Inflammatory macrophage treated with lipopolysaccharide for 1 hour (primary cell): ENCODE measurements at regions not wholly inside any gene's neighbourhood (a gene's known extent, or its start where the extent isn't known, plus 50 kb on each side); places are given as distances from the start of the nearest gene placed in this dataset.

Experiments used
- DNase-seq, 2 donors: peaks; one replicate each; pipeline ENCODE4 v3.0.0-alpha.2; 2020 to 2022

DNA sequence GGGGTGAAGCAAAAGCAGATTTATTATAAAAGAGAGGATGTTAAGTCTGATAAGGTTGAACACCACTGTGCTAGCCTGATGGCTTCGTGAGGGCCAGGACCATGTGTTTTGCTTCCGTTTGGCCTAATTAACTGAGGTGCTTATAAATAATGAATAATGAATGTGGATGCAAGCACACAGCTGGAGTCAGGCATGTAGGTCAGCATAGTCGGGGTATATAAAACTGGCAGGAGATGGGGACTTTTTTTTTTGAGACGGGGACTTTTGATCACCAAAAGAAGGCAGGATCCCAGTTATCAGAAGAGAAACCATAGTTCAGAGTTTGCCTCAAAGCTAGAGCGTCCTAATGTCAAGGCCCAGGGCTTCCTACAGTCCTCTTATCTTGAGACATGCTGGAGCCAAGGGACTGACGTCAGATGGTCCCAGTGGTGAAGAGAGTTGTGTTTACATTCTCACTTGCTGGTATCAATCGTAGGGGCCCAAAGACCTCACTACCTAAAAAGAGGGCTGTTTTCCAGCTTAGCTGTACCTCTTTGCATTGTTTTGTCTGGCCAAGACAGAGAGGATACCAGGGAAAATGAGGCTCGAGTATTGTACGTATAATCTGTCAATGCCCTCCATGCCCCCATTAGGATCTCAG lies 50.4 kb downstream of the RTL9 start:
- no peak for DNase-seq

DNA sequence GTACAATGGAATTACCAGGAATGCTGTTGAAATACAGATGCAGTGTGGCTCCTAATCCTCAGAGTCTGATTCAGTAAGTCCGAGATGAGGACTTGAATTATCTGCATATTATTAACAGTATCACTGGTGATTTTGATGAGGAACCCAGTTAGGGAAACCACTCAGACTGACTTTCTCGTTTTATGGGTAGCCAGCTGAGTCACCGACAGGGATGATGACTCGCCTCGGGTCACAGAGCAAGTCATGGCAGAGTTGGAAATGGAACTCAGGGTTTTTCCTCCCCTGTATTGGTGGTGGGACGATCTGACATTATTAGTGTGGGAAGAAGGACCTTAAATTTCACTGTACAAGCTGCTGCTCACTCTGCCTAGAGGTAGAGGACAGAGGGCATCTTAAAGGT lies 51.3 kb downstream of the RTL9 start:
- peak; percentile 42 to 66 for DNase-seq

DNA sequence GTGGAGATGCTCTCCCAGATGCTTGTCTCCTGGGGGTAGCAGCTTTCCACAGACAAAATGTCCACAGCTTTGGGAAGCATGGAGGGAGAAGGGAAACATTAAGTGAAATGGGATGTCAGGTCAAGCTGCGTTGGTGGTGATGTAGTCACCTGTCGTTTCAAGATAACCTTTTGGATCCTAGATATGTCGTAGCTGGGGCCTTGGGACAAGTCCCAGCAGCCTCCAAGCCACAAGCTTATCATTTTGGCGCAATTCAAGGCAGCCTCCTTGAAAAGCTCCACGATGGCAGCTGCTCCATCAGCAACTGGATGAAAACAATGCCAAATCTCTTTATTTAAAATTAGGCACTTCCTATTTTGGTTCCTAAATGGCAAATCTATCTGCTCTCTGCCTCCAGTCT lies 52.0 kb downstream of the RTL9 start:
- DNase-seq: no peak

DNA sequence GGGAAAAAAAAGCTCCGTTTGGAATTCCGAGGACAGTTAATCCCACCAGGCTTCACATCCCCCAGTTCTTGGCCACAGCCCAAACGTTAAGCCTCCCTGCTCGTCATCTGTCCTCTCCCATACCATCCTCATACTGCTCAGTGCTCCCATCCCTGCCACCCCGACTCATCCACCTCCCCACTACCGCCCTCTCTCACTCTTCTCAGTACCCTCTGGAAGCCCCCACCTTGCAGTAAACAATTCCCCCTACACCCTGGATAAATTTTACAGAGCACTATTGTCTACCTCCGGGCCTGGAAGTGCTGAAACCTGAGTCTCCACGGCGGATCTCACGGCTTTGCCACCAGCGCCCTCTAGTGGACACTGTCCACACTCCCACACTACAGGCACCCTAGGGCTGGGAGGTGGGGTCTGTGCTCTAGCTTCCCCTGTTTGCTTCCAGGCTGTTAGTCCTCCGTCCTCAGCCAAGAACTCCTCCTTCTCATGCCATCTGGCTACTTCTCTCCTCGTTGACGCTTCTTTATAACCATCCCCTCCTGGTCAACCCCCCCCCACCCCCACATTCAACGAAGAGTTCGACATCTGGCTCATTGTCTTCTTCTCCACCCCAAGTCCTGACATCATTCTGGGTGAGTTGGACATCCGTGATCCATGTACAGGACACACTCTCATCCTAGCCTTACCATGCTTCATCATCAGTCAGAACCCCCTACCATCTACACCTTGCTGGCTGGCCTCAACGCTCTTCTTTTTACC lies 54.5 kb downstream of the RTL9 start:
- peak; percentile 31 to 66 for DNase-seq

DNA sequence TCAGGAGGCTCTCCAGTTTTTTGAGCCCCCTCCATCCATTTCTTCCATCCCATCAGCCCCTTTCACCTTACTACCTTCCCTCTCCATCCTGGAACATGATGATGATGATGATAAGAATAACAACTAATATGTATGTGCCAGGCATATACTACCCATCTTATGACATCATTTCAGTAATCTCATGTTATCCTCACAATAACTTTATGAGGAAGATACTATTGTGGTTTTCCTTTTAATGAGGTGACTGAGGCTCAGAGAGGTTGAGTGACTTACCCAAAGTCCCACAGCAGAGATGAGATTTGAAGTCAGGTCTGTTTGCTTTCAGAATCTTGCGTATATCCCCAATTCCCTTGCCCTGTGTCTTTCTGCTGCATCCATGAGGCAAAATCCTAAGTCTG lies 55.1 kb downstream of the RTL9 start:
- DNase-seq: no peak

DNA sequence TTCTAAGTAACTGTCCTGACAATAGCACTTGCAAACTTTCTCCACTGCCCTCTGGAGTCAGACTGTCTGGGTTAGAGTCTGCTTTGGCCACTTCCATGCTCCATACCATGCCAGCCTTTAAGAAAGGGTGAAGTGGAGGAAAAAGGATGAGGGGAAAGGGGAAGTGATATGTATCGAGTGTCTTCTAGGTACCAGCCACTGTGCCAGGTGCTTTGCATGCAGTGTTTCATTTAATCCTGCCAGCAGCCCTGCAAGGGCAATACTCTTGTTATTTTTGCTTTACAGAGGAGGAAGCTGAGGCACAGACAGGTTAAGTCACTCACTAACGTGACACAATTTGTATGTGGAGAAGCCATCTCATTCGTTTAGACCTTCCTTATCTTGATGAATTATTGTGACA lies 55.6 kb downstream of the RTL9 start:
- no peak for DNase-seq

DNA sequence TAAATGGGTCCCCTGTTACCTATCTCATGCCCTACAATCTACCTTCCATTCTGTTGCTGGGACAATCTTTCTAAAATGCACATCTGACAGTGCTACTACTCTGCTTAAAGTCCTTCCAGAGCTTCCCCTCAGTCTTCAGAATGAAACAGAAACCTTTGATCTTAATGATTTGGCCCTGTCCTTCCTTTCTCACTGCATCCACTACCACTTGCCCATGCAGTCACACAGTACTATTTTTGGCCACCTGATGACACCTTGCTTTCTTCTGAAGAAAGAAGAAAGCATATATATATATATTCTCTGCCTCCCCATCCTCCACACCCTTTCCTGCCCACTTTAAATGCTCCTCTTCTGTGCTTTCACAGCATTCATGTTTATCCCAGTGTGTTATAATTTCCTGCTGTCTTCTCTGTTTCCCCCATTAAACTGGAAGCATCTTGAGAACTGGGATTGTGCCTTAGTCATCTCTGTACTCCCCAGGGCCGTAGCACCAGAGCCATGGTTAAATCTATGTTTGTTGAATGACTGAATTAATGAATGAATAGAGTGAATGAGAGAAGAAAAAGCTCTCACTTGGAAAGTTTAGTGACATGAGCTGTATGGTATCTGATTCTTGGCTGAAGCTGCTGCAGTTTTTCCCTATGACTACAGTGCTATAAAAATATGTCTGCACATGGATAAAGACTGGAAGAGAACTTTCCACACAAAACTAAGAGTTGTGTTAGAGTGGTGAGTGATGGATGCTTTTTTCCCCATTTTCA lies 56.2 kb downstream of the RTL9 start:
- DNase-seq: no peak

DNA sequence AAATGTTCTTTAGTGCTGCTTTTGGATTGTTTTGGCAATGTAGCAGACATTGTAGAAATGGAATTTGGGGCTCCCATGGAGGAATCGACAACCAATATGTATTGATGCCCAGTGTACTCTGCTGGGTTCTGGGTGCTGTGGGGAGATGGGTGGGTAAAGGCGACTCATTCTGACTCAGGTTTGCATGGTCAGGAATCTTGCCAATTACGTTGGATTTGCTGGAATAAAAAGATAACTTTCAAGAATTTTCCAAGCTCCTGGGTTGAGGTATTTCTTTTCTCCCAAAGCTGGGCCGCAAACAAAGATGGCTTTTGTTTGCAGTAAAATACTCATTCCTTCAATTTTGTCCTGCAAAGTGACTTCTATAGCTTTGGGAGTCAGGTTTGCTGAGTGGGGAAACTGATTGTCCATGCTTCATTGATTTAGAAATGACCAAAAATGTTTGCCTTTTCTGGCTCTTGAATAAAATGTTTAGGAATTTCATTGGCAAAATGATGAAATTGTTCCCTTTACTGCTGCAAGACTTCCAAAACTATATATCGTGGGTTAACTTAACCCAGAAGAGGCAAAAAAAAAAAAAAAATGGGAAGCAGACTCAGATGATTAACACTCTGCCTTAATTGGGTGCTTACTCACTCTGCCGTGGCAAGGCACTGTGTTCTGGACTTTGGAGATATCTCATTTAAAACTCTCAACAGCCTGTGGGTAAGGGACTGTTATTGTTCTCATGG lies 57.0 kb downstream of the RTL9 start:
- DNase-seq: no peak

DNA sequence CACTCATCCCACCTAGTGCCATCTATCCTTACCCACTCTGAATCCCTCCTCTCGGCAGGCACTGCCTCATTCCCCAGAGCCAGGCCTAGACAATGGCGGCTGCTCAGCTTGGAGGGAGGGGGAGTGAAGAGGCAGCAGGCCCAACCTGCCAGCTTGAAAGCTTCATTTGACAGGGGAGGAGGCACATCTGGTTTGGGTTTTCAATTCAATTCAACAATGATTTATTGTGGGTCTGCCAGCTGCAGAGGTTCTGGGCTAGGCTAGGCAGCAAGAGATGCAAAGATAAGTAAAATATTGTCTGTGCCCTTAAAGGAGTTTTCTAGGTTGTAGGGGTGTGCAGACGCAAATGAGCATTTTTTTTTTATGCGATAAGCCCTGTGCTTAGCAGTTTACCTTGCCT lies 58.5 kb downstream of the RTL9 start:
- DNase-seq: no peak

DNA sequence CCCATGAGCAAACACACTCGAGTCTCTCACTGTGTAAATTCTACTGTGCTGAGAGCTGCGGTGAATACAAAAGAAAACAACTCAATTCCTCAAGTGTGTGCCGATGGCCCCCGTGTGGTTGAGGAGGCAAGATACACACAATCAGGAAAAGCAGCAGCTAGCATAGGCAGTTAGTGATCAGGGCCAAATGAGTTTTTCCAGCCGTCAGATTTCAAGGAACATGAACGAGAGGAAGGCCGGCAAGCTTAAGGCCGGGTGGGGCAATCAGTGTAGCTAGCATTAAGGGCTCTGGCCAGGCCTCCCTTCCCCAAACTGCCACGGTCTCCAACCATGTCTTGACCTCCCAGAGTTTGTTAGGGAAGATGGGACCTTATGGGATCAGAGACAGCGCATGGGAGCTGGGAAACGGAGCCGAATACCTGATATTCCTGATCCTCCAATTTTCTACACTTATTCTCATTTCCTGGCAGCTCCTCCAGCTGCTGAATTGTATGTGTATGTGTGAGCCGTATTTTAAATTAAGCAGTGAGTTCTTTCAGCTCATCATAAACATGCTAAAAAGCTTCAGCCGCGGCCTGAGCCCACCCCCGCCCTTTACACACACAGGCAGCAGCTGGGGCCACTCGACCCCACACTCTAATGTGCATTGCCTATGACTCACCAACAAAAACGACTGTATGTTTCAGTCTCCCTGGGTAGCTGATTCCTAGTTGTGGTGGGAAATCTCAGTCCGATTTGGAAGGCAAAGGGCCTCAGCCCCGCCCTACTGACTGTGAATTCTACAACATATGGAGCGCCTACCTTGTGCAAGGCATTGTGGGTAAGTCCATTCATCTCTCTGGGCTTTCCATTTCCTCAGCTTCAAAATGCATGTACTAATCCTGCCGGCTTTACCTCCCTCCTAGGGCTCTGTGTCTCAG lies 59.9 kb downstream of the RTL9 start:
- DNase-seq: no peak

DNA sequence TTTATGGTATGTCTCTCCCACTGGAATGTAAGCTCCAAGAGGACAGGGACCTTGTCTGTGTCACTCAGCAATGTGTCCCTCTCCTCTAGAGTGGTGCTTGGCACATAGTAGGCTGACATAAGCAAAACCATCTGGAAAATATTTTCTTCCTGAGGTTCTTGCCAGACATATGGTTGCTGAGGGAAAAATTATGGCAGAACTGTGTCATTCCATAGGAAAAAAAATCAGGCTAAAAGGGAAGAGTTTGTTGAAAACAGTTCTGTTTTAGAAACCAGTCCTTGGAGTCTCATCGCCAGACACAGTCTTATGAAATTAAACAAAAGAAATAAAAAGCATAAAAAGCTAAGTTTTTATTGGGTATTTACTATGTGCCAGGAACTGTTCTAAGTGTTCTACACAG lies 60.9 kb downstream of the RTL9 start:
- no peak for DNase-seq

DNA sequence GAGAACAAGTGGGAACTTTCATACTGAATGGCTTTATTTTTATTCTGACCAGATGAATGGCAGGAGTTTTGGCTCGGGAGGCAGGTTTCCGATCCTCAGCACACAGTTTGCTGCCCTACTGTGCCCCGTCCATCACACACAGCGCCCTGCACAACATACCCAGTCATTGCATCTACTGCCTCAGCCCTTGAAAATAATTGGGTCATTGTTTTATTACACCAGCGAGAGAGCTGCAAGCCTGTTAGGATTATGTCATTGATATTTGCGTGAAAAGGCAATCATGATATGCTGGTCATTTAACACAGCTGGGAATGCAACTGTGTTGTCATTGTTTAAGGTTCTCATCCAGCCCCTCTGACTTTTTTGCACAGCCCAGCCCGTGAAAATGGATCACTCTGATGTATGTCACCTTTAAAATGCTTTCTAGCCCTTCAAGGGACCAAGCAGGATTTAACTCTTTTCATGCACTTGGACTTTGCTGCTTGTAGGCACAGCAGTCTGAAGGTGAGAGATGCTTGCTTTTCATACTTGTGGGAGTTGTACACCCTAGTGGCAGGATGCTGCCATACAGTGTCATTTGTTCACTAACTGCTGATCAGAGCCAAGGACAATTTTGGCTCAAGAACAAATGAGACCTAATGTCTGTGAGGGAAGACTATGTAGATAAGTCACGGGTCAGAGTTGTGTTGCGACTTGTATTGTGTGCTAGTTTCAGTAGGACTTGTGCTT lies 62.3 kb downstream of the RTL9 start:
- no peak for DNase-seq

DNA sequence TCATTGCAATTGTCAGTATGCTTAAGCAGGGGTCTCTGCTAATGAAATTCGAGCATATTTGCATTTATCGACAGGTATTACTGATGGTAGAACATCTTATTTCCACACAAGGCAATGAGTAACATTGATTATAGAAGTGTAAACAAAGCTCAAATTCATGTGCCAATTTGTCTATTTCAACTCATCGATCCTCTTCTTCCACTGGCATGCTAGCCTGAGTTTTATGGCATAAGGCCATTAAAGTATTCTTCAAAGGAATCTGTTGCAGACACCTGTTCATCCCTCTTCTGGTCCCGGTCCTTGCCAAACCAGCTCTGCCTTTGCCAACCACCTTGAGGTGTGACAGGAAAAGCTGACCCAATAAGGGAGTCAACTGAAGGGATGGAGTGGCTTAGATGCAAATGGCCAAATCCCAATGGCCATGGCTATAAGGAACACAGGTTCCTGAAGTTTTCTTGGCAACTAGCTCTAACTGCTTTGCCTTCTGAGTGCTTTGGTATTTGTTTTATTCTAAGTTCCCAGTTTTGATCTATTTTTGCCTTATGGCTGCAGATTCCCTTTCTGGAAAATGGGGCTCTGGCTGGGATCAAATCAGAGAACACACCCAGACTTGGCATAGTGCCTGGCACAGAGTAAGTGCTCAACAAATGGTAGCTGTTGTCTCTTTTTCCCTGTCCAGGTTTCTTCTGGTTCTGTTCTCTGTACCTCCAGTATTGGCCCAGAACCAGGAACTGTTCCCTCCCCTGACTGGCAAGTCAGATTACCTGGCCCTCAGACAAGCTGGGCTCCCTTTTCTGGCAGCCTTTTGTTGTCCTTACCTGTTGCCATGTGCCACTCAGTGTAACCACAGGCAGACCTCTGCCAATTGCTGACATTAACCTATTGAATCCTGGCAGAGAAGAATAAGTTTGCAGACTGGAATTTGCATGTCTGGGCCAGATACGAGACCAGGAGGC lies 63.1 kb downstream of the RTL9 start:
- no peak for DNase-seq

DNA sequence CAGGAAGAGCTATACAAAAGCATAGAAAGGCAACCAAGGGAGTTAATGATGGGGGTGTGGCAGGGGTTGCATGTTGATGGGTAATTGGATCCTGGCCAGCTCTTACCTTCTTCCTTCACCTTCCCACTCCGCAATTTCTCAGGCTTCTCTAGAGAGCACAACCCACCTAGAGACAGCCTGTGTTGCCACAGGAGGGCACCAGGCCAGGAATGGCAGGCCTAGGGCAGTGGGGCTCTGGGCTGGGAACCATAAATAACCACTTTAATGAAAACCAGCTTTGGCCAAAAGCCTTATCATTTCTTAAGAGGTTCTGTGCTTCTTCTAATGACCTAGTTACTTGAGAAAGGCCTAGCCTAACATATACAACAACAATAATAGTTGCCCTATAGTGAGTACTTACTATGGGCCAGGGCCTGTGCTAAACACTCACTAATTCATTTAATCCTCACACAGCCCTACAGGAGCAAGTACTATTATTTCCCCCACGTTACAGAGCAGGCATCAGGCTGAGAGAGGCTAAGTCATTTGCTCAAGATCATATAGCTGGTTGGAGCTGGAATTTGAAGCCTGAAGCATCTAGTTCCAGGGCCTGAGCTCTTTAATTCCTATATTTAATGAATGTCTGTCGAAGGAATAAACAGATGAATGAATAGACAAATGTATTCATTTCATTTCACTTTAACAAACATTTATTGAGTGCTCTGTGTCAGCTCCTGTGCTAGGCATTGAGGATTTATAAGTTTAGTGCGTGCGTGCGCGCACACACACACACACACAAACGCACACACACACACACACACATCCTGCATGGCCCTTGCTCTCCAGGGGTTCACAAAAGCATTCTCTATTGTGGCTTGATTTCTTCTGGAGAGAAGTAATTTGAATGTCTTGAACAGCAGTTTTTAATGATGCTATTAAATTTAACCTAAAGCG lies 66.8 kb downstream of the RTL9 start:
- no peak for DNase-seq

DNA sequence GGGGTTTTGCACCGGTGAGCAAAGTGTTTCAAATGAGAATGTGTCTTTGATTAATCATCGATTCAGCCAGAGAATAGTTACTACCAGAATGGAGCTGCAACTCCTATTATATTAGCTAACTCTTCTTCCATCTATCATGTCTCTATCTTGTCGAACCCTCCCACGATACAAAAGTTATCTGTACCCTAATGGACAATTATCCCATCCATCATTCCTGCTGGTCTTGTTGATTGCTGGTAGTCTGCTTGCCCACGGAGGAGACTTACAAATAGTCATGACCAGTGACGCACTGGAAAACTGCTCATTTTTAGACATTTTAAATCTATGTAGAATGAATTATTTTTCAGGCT lies 67.5 kb downstream of the RTL9 start:
- DNase-seq: no peak

DNA sequence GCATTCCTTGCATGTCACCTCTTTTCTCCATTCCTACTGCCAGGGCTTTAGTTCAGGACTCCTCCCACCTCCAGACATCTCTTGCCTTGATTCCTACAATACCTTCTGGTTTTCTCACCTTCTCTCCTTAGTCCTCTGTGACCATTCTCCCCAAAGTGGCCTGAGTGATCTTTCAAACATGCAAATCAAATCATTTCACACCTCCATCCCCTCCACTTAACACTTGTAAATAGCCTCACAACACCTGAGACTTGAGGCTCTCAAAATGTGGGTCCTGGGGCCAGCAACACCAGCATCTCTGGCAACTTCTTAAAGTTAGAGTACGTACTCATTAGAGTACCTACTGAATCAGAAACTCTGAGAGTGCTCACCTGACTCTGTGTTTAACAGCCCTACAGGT lies 68.4 kb downstream of the RTL9 start:
- no peak for DNase-seq

DNA sequence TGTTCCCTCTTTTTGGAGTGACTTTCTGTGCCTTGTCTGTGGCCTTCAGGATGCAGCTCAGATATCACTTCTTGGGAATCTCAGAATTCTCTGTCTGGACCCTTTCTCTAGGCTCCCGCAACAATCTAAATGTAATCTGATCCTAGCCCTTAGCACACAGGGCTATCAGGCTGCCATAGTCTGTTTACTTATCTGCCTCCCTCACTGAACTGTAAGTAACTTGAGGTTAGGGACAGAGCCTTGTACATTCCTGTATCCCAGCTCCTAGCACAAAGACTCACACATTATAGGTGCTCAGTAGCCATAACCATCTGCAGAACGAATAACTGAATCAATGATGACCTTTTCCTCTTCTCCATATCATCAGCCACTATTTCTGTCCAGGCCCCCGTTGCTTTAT lies 69.5 kb downstream of the RTL9 start:
- no peak for DNase-seq

DNA sequence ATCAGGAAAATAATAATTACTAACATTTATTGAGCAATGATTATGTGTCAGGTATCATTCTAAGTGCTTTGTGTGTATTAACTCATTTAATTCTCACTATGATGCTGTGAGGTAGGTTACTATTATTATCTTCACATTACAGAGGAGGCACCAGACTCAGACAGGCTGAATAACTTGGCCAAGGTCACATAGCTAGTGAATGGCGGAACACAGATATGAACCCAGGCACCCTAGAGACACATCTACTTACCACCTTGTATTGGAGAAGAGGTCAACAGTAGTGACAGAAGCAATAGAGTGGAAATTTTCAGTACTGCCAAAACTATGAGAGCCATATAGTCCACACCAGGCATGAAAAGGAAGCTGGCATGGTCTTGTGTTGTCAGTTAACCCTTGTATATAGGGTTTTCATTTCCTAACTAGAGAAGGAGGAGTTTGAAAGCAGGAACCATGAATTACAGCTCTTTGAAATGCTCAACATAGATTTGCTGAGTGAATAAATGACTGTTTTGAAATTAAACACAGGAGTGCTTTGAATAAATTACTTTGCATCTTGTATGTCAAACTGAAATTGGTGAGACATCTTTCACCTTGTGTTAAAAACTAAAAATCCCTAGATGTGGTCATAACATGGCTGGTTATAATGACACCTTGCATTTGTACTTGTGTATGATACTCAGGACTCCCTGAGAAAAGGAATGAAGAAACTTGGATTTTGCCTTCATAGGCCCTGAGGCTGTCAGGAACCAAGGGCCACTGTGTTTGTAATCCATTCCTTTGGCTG lies 71.8 kb downstream of the RTL9 start:
- DNase-seq: no peak
